Neural cell (in vitro differentiated cells): ENCODE measurements at regions not wholly inside any gene's neighbourhood (a gene's known extent, or its start where the extent isn't known, plus 50 kb on each side); places are given as distances from the start of the nearest gene placed in this dataset.

Experiments
- H2AFZ ChIP-seq: fragments of 200-600, 300-800 bp; sonication (generic), shearing (Covaris generic); 2 replicates; pipeline ENCODE4 v1.6.0; 2014; ENCODE audit warnings: low read depth, mild to moderate bottlenecking, antibody characterized with exemption, low read length, moderate library complexity
- H3F3A ChIP-seq: fragments of 200-600 bp; shearing (Covaris generic); 2 replicates; pipeline ENCODE4 v1.6.1; 2016; ENCODE audit warnings: mild to moderate bottlenecking, moderate library complexity, mixed read lengths, antibody characterized with exemption, low read length; ENCODE audit not compliant: insufficient read depth, poor library complexity, severe bottlenecking
- H3K27ac ChIP-seq: fragments of 200-600, 300-800 bp; sonication (generic), shearing (Covaris generic); 2 replicates; pipeline ENCODE4 v1.5.1; 2014; ENCODE audit warnings: mild to moderate bottlenecking, low read length, moderate library complexity
- H3K27me3 ChIP-seq: fragments of 300-800, 200-600 bp; sonication (generic), shearing (Covaris generic); 2 replicates; pipeline ENCODE4 v1.6.0; 2014; ENCODE audit warnings: mild to moderate bottlenecking, low read depth, low read length, moderate library complexity; ENCODE audit not compliant: insufficient read depth
- H3K36me3 ChIP-seq: fragments of 300-800, 200-600 bp; sonication (generic), shearing (Covaris generic); 2 replicates; pipeline ENCODE4 v1.5.1; 2014; ENCODE audit warnings: mild to moderate bottlenecking, antibody characterized with exemption, low read length, moderate library complexity; ENCODE audit not compliant: insufficient read depth
- H3K4me2 ChIP-seq: fragments of 300-800, 200-600 bp; sonication (generic), shearing (Covaris generic); 2 replicates; pipeline ENCODE4 v1.6.0; 2014; ENCODE audit warnings: mild to moderate bottlenecking, low read length
- H3K4me3 ChIP-seq: fragments of 300-800, 200-600 bp; sonication (generic), shearing (Covaris generic); 2 replicates; pipeline ENCODE4 v1.5.1; 2014; ENCODE audit warnings: mild to moderate bottlenecking, low read length, moderate library complexity
- H3K79me2 ChIP-seq: fragments of 200-600 bp; shearing (Covaris generic); replicated peaks from 2 replicates; pipeline ENCODE4 v1.6.0; 2014; ENCODE audit warnings: mild to moderate bottlenecking, low read length, moderate library complexity; ENCODE audit not compliant: insufficient read depth
- H3K9ac ChIP-seq: fragments of 300-800, 200-600 bp; sonication (generic), shearing (Covaris generic); 2 replicates; pipeline ENCODE4 v1.6.1; 2016; ENCODE audit warnings: mild to moderate bottlenecking, low read length, mixed read lengths
- H3K9me2 ChIP-seq: fragments of 200-600 bp; shearing (Covaris generic); 2 replicates; pipeline ENCODE4 v1.6.1; 2016; ENCODE audit warnings: mild to moderate bottlenecking, low read length, mixed read lengths; ENCODE audit not compliant: insufficient read depth
- H3K9me3 ChIP-seq: fragments of 200-600, 300-800 bp; sonication (generic), shearing (Covaris generic); 2 replicates; pipeline ENCODE4 v1.6.1; 2016; ENCODE audit warnings: mild to moderate bottlenecking, mixed run types, low read length, moderate library complexity, mixed read lengths
- H4K20me1 ChIP-seq: fragments of 200-600 bp; shearing (Covaris generic); 2 replicates; pipeline ENCODE4 v1.6.1; 2016; ENCODE audit warnings: mild to moderate bottlenecking, mixed run types; ENCODE audit not compliant: insufficient read depth
- EP300 ChIP-seq: fragments of 450-650 bp; conservative IDR thresholded peaks from 2 replicates; pipeline ENCODE4 v1.6.1; 2014; ENCODE audit warnings: antibody characterized with exemption, mild to moderate bottlenecking, moderate library complexity; ENCODE audit not compliant: poor library complexity, severe bottlenecking
- EZH2 ChIP-seq: fragments of 200-600, 300-800 bp; shearing (Covaris generic), sonication (generic); IDR thresholded peaks from 2 replicates; pipeline ENCODE4 v1.6.1; 2014; ENCODE audit warnings: antibody characterized with exemption, low read length, borderline replicate concordance, mild to moderate bottlenecking; ENCODE audit not compliant: insufficient read depth, poor library complexity, severe bottlenecking
- MXI1 ChIP-seq: fragments of 450-650 bp; conservative IDR thresholded peaks from 2 replicates; pipeline ENCODE4 v1.6.1; 2014; ENCODE audit warnings: antibody characterized with exemption, mild to moderate bottlenecking; ENCODE audit not compliant: poor library complexity, severe bottlenecking
- POLR2AphosphoS5 ChIP-seq: IDR thresholded peaks from 2 replicates; pipeline ENCODE4 v1.6.1; 2012
- RAD21 ChIP-seq: fragments of 450-650 bp; conservative IDR thresholded peaks from 2 replicates; pipeline ENCODE4 v1.6.1; 2014; ENCODE audit warnings: antibody characterized with exemption, mild to moderate bottlenecking, moderate library complexity
- REST ChIP-seq: IDR thresholded peaks from 2 replicates; pipeline ENCODE4 v1.6.1; 2012; ENCODE audit warnings: borderline replicate concordance
- SMC3 ChIP-seq: fragments of 450-650 bp; conservative IDR thresholded peaks from 2 replicates; pipeline ENCODE4 v1.6.1; 2014; ENCODE audit warnings: antibody characterized with exemption, mild to moderate bottlenecking, moderate library complexity; ENCODE audit not compliant: poor library complexity
- TAF1 ChIP-seq: IDR thresholded peaks from 2 replicates; pipeline ENCODE4 v1.6.1; 2012; ENCODE audit warnings: low read depth
- TF ChIP-seq, protein P1 (sequence below): fragments of 450-650 bp; IDR thresholded peaks from 2 replicates; pipeline ENCODE4 v1.5.1; 2014; ENCODE audit warnings: antibody characterized with exemption, mild to moderate bottlenecking, moderate library complexity; ENCODE audit not compliant: poor library complexity, severe bottlenecking

GRCh38 chr20:60476045-60476444 is 517.8 kb downstream of the CDH26 start:
- Histone ChIP-seq H3F3A (no peaks in the 10 kb centered on the region), H3K4me2 (no peak overlapping the region), H4K20me1 (no peaks in the 10 kb centered on the region), H3K9ac (no peak overlapping the region), H3K27ac (no peak overlapping the region), H3K4me3 (no peak overlapping the region), H3K36me3 (no peaks in the 10 kb centered on the region), H2AFZ (no peak overlapping the region), H3K79me2 (no peaks in the 10 kb centered on the region), H3K9me3 (no peaks in the 10 kb centered on the region), H3K27me3 (no peaks in the 10 kb centered on the region), H3K9me2 (no peaks in the 10 kb centered on the region)
- no peak for TF ChIP-seq MXI1
- TF ChIP-seq, protein P1, sequence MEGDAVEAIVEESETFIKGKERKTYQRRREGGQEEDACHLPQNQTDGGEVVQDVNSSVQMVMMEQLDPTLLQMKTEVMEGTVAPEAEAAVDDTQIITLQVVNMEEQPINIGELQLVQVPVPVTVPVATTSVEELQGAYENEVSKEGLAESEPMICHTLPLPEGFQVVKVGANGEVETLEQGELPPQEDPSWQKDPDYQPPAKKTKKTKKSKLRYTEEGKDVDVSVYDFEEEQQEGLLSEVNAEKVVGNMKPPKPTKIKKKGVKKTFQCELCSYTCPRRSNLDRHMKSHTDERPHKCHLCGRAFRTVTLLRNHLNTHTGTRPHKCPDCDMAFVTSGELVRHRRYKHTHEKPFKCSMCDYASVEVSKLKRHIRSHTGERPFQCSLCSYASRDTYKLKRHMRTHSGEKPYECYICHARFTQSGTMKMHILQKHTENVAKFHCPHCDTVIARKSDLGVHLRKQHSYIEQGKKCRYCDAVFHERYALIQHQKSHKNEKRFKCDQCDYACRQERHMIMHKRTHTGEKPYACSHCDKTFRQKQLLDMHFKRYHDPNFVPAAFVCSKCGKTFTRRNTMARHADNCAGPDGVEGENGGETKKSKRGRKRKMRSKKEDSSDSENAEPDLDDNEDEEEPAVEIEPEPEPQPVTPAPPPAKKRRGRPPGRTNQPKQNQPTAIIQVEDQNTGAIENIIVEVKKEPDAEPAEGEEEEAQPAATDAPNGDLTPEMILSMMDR = no peak

- Histone ChIP-seq H3K4me3 (no peak overlapping the region), H4K20me1 (no peaks in the 10 kb centered on the region), H3K27ac (no peak overlapping the region), H2AFZ (no peak overlapping the region), H3K4me2 (no peak overlapping the region), H3K36me3 (no peaks in the 10 kb centered on the region), H3K9me3 (no peaks in the 10 kb centered on the region), H3K9ac (no peak overlapping the region), H3K27me3 (no peaks in the 10 kb centered on the region), H3F3A (no peaks in the 10 kb centered on the region), H3K9me2 (no peaks in the 10 kb centered on the region), H3K79me2 (no peaks in the 10 kb centered on the region)
- TF ChIP-seq TAF1 (no peak), POLR2AphosphoS5 (no peak), SMC3 (no peak), EZH2 (no peak), EP300 (no peak), REST (no peak), RAD21 (no peak), MXI1 (no peak)
- TF ChIP-seq, protein P1 = no peak
Measured at GRCh38 chr20:60477958-60478357, 519.7 kb downstream of the CDH26 start.
